ENCODE measurements at regions not wholly inside any gene's neighbourhood (a gene's known extent, or its start where the extent isn't known, plus 50 kb on each side); places are given as distances from the start of the nearest gene placed in this dataset.

GRCh38 chr12:127334365-127334764 lies 932.6 kb upstream of the TMEM132C start:
- Mint-ChIP-seq H3K27ac (no peak overlapping the region), H3K36me3 (ENCODE audit: insufficient read depth in 1 of 3, low read depth in 3 of 3) (peaks cover 0 to 3% (median 0%) of the 10 kb centered on the region in 3 experiments; a peak in 1 of 7 replicates), H3K9me3 (no peaks in the 10 kb centered on the region), H3K4me1 (peaks cover 0 to 4% of the 10 kb centered on the region in 2 experiments; a peak in 2 of 4 replicates), H3K4me3 (no peak overlapping the region), H3K27me3 (ENCODE audit: low read depth) (peaks cover 13% of the 10 kb centered on the region)
- Histone ChIP-seq H3T11ph (ENCODE audit: low read length) (no peak overlapping the region), H3K79me1 (ENCODE audit: insufficient read depth, low read depth, low read length, poor library complexity, severe bottlenecking) (no peaks in the 10 kb centered on the region), H3K18ac (ENCODE audit: insufficient read length, low read depth, low read length) (no peak overlapping the region), H3K23me2 (ENCODE audit: insufficient read length, low read depth, low read length, poor library complexity, severe bottlenecking) (no peaks in the 10 kb centered on the region), H3K27me3 (ENCODE audit: insufficient read depth, low read length) (no peaks in the 10 kb centered on the region), H2BK120ac (ENCODE audit: low read depth, low read length, poor library complexity, severe bottlenecking) (no peak overlapping the region), H3K4ac (ENCODE audit: low read depth, low read length) (no peak overlapping the region), H3K14ac (ENCODE audit: insufficient read depth, low read length) (no peak overlapping the region), H4K20me1 (ENCODE audit: control insufficient read depth, insufficient read depth, insufficient read length) (no peaks in the 10 kb centered on the region), H2AFZ (ENCODE audit: low read length) (no peak overlapping the region), H3K4me1 (ENCODE audit: insufficient read depth, low read length) (no peaks in the 10 kb centered on the region), H3K27ac (ENCODE audit: insufficient read length, low read depth, low read length) (no peak overlapping the region), H3K56ac (ENCODE audit: insufficient read length, low read depth, low read length) (no peak overlapping the region), H2BK12ac (ENCODE audit: insufficient read length, low read depth, low read length) (no peak overlapping the region), H3K9ac (ENCODE audit: extremely low read depth, insufficient read length, low read length) (no peak overlapping the region), H3K79me2 (ENCODE audit: insufficient read depth, low read length) (no peaks in the 10 kb centered on the region), H4K91ac (ENCODE audit: insufficient read length, low read depth, low read length) (no peak overlapping the region), H2BK15ac (ENCODE audit: low read depth, low read length) (no peak overlapping the region), H2BK5ac (ENCODE audit: insufficient read length, low read length) (no peak overlapping the region), H2BK20ac (ENCODE audit: low read depth, low read length, poor library complexity, severe bottlenecking) (no peak overlapping the region), H3K4me2 (ENCODE audit: insufficient read depth, insufficient read length, low read length) (no peak overlapping the region), H4K8ac (replicated peaks; ENCODE audit: insufficient read length, low read depth, low read length) (no peak overlapping the region), H3K9me3 (ENCODE audit: control insufficient read depth, low read depth, low read length) (no peaks in the 10 kb centered on the region), H3K23ac (ENCODE audit: insufficient read length, low read depth, low read length) (no peak overlapping the region), H2AK5ac (ENCODE audit: insufficient read length, low read length) (no peak overlapping the region), H4K5ac (ENCODE audit: insufficient read length, low read depth, low read length) (no peak overlapping the region)
- WGBS (ENCODE audit: extremely low coverage, insufficient read length, low lambda C conversion rate): no CpG with 5 or more reads among the region's 4 CpGs
- no peak for DNase-seq
- no peak for TF ChIP-seq CTCF (conservative IDR thresholded peaks at IDR 0.05)

Measured in H9 (cell line).